Activated CD4-positive, alpha-beta T cell treated with anti-CD3 and anti-CD28 coated beads, Interleukin-2, amount 50 U/mL, for 16 hours (primary cell): ENCODE measurements at regions not wholly inside any gene's neighbourhood (a gene's known extent, or its start where the extent isn't known, plus 50 kb on each side); places are given as distances from the start of the nearest gene placed in this dataset.
A peak's percentile ranks its signal among the peaks of the same experiment; 100 is the strongest.
"Not testable (repeated sequence)": the region's sequence is repeated elsewhere in the genome, so short reads cannot be mapped to it uniquely, and the experiment has no call there.

Experiments used
- DNase-seq: peaks from one replicate; pipeline ENCODE4 v3.0.0-alpha.2; 2020

DNA sequence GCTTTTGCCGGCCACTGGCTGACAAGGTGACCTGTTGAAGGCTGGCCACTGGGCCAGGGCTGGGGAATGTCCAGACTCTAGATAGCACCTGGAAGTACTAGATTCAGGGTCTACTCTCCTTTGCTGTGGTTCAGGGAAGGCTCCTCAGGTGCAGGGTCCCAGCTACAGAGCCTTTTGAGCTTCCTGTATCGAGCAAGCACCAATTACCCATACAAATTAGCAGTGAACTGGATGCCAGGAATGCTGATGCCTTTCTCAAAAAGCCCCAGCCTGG is 213.4 kb downstream of the CYP26B1 start:
- no peak for DNase-seq

DNA sequence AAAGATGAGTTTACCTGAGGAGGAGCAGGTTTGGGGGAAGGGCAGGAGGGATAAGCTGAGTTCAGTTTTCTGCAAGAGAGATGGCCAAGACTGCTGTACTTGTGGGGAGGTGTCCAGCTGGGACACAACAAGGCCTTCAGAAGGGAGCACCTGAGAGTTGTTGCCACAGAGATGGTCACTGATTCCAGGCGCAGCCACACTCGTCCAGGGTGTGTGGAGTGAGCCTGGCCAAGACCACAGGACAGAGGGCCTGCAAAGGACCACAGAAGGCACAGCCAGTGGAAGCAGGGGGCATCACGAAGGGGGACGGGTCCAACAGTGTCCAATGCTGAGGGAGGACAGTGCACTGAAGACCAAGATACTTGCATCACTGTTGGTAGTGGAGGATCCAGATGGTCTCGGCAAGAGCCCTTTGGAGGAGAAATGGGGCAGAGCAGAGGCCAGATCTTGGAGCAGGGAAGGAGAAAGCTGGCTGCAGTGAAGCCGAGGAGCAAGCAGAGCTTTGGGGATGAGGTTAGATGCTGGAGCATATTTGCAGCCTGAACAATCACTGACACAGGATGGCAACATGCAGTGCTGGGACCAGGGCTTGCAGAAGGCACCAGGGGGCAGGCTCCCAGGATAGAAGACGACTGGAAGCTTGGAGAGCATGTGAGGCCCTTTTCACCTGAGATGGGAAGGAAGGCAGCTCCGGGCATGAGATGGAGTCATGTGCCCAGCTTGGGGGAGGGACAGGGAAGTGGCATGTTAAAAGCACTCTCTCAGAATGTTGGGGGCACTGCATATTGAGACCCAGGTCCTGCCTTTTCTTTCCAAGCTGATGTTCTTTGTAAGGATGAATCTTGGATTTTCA is 214.0 kb downstream of the CYP26B1 start:
- no peak for DNase-seq

DNA sequence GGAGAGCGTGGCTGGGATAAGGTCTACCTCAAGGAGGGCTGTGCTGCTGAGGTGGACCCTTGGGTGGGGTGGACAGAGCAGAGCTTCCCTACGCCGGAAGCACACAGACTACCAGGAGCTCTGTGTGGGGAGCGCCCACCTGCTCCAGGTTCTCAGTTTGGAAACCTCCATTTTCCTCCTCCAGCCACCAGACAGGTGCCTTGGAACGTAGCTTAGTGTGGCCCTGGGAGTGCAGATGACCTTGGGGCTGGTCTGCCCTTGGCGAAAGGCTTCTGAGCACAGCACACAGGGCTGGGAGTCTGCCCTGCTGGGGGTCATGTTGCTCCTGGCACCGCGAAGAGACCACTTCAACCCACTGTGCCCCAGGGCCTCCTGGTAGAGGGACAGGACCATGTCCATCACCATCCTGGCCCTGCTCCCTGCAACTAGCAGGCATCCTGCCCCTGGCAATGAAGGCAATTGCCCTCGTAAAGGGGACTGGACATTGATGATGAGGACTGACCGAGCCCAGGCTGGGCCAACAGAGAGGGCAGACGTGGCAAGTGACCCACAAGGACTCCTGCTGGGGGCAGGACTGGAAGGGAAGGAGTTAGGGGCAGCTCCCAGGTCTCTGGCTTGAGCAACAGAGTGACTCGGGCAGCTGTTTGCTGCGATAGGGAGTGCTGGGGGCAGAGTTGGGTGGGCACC is 214.7 kb downstream of the CYP26B1 start:
- no peak for DNase-seq

- no peak for DNase-seq
Measured at GRCh38 chr2:71932037-71932779, 215.5 kb downstream of the CYP26B1 start.

DNA sequence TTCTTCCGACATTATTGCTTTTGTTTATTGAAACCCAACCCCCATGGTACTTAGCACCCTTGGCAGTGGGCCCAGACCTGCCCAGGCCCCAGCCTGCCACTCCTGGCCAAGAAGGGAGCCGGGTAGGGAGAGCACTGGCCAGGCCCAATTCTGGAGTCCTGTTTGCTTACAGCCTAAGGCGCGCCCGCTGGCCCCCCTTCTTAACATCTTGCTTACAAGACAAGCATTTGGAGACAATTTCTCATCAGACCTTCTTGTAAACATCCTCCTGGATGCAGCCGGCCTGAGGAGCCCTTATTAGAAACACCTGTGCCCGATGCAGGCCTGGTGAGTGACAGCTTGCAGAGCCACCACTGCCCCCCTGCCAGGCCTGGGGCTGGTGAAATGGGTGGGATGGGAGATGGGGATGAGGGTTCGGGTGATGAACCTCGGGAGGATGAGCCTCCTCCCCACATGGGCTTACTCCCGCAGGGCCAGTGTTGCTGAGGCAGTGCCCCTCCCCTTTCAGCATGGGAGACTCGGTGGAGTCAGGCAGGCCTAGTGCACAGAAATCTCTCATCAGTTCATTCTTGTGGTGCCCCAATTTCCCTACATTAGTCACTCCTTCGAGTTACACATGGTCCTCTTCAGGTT is 217.5 kb downstream of the CYP26B1 start:
- no peak for DNase-seq

DNA sequence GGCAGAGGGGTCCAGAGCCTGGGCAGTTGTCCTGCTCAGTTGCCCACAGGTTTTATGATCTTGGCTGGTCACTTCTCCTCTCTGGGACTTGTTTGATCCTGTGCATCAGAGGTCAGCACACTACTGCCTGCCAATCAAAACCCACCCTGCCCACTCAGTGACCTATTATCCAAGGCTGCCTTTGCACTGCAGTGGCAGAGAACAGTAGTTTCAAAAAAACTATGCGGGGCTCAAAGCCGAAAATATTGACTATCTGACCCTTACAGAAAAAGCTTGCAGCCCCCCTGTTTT is 218.2 kb downstream of the CYP26B1 start:
- DNase-seq, result no peak

GRCh38 chr2:71928734-71929481 is 218.8 kb downstream of the CYP26B1 start:
- DNase-seq, result no peak

DNA sequence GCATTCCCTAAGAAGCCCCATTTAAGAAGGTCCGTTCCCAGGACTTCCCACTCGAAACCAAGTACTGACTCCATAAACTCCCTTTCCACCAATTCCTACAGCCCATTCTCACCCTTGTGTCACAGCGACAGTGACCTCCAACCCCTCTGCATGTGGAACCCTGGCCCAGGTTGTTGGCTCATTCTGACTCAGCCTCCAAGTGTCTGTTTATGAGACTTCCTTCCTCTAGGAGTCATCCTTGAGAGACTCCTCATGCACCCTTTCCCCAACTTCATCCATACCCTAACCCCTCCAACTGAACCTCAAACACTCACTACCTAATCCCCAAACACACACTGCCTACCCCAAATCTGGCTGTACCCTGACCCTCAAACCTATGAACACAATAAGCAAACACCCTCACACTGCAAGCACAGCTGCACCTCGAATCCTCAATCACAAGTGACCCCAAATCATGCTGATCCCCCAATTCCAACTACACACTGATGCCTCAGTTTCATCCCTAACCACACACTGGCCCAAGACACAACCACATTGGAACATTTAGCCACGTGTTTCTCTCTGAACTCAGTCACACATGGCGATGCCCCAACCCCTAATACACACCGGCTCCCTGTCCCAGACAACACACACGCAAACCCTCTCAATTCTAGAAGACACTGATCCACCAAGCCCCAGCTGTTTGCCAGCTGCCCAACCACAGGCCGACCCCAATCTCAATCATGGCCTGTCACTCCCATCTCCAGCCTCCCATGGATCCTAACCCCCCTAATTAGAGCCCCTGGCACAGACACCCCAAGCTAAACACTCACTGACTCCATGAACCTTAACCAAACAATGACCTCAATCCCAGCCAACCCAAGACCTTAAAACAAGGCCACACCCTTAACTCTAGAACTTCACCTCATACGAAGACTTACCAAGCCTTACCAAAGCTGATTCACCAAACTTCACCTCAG is 219.6 kb downstream of the CYP26B1 start:
- DNase-seq, result no peak

GRCh38 chr2:71926876-71927756 is 220.5 kb downstream of the CYP26B1 start:
- DNase-seq, result no peak

GRCh38 chr2:71926089-71926447 is 221.6 kb downstream of the CYP26B1 start:
- no peak for DNase-seq

- no peak for DNase-seq
Measured at GRCh38 chr2:71925268-71926088, 222.2 kb downstream of the CYP26B1 start.

GRCh38 chr2:71923887-71924533 is 223.7 kb downstream of the CYP26B1 start:
- DNase-seq, result peak; percentile 65

DNA sequence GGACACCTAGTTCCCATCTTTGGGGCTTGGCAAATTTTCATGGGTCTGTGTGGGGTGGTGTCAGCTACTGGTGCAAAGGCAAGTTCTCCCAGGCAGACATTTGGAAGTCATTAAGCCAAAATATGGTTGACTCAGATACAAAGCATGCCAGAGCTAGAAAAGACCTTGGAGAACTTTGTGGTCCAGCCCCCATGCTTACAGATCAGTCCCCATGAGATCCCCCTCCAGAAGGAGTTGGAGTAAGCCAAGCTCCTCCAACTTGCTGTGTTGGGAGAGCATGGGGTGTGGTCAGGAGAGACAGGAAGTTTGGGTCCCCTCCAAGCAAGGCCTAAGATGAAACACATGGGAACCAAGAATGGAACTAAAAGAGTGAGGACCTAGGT is 224.5 kb downstream of the CYP26B1 start:
- no peak for DNase-seq

GRCh38 chr2:71922499-71923142 is 225.0 kb downstream of the CYP26B1 start:
- no peak for DNase-seq

GRCh38 chr2:71922091-71922490 is 225.6 kb downstream of the CYP26B1 start:
- DNase-seq, result no peak

- DNase-seq, result not testable (repeated sequence)
Measured at GRCh38 chr2:71920819-71921218, 226.8 kb downstream of the CYP26B1 start.

GRCh38 chr2:71919708-71920107 is 228.0 kb downstream of the CYP26B1 start:
- no peak for DNase-seq

- DNase-seq, result no peak
Measured at GRCh38 chr2:71910277-71910676, 237.4 kb downstream of the CYP26B1 start.

DNA sequence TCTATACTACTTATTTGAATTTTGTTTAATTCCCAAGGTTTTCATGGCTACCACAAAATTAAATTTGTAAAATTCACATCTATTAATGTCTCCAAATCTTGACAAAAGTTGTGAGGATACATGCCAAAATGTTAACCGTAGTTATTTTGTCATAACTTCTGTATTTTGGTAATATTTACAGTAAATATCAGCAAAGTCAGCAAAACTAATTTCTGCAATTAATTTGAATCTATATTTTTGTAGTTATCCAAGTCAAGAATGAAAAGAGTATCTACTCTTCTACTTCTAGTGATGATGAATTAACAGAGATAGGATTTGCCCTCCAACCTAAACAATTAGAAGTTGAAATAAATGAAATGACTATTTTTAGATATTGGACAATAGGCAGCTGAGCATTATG is 238.9 kb downstream of the CYP26B1 start:
- no peak for DNase-seq
